AG09309 (cell line): ENCODE measurements at regions not wholly inside any gene's neighbourhood (a gene's known extent, or its start where the extent isn't known, plus 50 kb on each side); places are given as distances from the start of the nearest gene placed in this dataset.

Experiments
- DNase-seq: peaks from one replicate; pipeline ENCODE4 v3.0.0-alpha.2; 2010; ENCODE audit warnings: low read depth
- H3K4me3 ChIP-seq: 2 replicates; pipeline ENCODE4 v1.5.1; 2011; ENCODE audit warnings: mild to moderate bottlenecking, low read depth, low read length, moderate library complexity; ENCODE audit not compliant: control insufficient read depth
- TF ChIP-seq, protein P1 (sequence below): IDR thresholded peaks from 2 replicates; pipeline ENCODE4 v1.5.1; 2011; ENCODE audit warnings: mild to moderate bottlenecking, low read depth, low read length, inconsistent platforms; ENCODE audit not compliant: insufficient read depth, control insufficient read depth; ENCODE audit errors: missing control alignments

GRCh38 chr20:8073024-8073832 lies 53.7 kb upstream of the TMX4 start:
- TF ChIP-seq, protein P1, sequence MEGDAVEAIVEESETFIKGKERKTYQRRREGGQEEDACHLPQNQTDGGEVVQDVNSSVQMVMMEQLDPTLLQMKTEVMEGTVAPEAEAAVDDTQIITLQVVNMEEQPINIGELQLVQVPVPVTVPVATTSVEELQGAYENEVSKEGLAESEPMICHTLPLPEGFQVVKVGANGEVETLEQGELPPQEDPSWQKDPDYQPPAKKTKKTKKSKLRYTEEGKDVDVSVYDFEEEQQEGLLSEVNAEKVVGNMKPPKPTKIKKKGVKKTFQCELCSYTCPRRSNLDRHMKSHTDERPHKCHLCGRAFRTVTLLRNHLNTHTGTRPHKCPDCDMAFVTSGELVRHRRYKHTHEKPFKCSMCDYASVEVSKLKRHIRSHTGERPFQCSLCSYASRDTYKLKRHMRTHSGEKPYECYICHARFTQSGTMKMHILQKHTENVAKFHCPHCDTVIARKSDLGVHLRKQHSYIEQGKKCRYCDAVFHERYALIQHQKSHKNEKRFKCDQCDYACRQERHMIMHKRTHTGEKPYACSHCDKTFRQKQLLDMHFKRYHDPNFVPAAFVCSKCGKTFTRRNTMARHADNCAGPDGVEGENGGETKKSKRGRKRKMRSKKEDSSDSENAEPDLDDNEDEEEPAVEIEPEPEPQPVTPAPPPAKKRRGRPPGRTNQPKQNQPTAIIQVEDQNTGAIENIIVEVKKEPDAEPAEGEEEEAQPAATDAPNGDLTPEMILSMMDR = no peak
- DNase-seq = peak; percentile 41
- no peak overlapping the region for H3K4me3 ChIP-seq

- DNase-seq = no peak
- TF ChIP-seq, protein P1 = no peak
- no peak overlapping the region for H3K4me3 ChIP-seq
Observed at GRCh38 chr20:8074931-8075330, 55.4 kb upstream of the TMX4 start.

DNA sequence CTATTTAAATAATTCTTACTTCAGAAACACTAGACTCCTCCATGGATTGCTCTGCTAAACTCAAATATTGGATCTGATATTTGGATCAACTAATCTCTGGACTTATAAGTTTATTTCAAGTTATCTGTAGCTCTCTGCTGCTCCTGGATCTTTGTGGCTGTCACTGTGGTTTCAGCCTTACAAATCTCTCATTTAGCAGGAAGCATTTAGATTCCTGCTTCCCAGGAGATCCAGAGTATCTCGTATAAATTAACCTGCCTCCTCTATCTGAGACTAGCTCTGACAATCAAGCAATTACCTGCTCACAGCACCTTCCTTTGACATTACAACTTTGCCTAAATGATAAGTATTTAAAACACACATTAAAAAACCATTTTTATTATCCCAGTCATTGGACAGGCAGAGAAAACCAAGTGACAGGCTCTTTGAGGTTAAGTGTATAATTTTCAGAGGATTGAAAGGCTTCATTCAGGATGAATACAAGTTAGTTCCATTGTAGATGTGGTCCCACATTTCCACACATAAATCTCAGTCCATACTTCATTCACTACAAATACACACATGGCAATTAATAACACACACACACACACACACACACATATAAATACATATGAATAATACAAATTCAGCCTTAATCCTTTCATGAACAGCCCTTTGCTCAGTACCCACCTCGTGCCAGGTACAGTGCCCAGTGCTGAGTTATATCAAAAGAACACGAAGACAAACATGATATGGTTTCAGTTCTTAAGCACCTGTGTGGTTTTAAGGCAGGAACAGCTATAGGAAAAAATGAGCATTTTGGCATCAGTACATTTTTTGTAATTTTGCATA lies 55.5 kb upstream of the PLCB1 start:
- no peak for DNase-seq
- TF ChIP-seq, protein P1 = no peak

DNA sequence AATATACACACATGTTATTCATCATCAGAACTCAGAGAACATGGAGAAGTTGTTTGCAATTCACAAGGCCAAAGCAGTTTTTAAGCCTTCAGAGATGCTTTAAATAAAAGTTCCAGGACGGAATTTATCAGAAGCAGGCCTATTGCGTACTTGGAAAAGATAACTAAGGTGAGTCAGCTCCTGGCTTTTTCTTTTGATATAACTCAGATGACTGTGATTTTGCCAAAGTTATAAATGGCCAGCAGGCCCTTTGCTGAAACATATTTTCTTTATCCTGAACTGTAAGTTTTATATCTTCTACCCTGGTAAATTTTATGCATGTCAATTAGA lies 55.0 kb upstream of the PLCB1 start:
- DNase-seq = no peak
- TF ChIP-seq, protein P1 = no peak
- no peak overlapping the region for H3K4me3 ChIP-seq

More for the DNA sequence above, 55.5 kb upstream of the PLCB1 start:
- H3K4me3 ChIP-seq = no peak overlapping the region

- no peak overlapping the region for H3K4me3 ChIP-seq
- DNase-seq = no peak
- TF ChIP-seq, protein P1 = no peak
Observed at GRCh38 chr20:8078528-8078914, 53.5 kb upstream of the PLCB1 start.

DNA sequence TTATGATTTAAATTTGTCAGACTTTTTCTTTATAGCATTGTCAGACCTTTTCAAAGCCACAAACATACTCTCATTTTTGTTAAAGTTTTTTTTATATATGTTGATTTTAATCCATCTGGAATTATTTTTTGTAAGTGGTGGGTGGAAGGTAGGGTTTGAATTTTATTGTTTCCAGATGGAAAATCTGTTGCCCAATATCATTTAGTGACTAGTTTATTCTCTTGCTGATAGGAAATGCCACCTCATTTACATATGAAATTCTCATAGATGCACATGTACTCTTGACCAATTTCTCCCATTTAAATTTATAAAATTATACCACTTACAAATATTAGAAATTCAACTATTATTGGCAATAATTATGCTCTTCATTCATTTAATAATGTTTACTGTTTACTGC lies 52.1 kb upstream of the PLCB1 start:
- TF ChIP-seq, protein P1 = no peak

More for the DNA sequence above, 52.1 kb upstream of the PLCB1 start:
- no peak overlapping the region for H3K4me3 ChIP-seq
- DNase-seq = no peak
